ENCODE measurements at regions not wholly inside any gene's neighbourhood (a gene's known extent, or its start where the extent isn't known, plus 50 kb on each side); places are given as distances from the start of the nearest gene placed in this dataset.

GRCh38 chr5:97455996-97456395, 272.9 kb upstream of the RIOK2 start:
- no peak for TF ChIP-seq CTCF (IDR thresholded peaks at IDR 0.05)

GRCh38 chr5:97458851-97459250, 275.8 kb upstream of the RIOK2 start:
- no peak for TF ChIP-seq CTCF (IDR thresholded peaks at IDR 0.05)

- TF ChIP-seq CTCF (IDR thresholded peaks at IDR 0.05), result no peak
Measured at GRCh38 chr5:97471951-97472350, 288.9 kb upstream of the RIOK2 start.

- no peak for TF ChIP-seq CTCF (IDR thresholded peaks at IDR 0.05)
Measured at GRCh38 chr5:97475847-97476246, 292.8 kb upstream of the RIOK2 start.

GRCh38 chr5:97476852-97477534, 293.9 kb upstream of the RIOK2 start:
- no peak for TF ChIP-seq CTCF (IDR thresholded peaks at IDR 0.05)

- TF ChIP-seq CTCF (IDR thresholded peaks at IDR 0.05), result no peak
Measured at GRCh38 chr5:97478483-97478882, 295.4 kb upstream of the RIOK2 start.

- no peak for TF ChIP-seq CTCF (IDR thresholded peaks at IDR 0.05)
Measured at GRCh38 chr5:97480313-97480712, 297.3 kb upstream of the RIOK2 start.
